NCI-H146 treated with DMSO at 0.1 percent for 48 hours (cell line): ENCODE measurements at regions not wholly inside any gene's neighbourhood (a gene's known extent, or its start where the extent isn't known, plus 50 kb on each side); places are given as distances from the start of the nearest gene placed in this dataset.
"Not testable (repeated sequence)": the region's sequence is repeated elsewhere in the genome, so short reads cannot be mapped to it uniquely, and the experiment has no call there.

Source experiments
- DNase-seq: peaks from one replicate; lab custom pipeline; 2025; ENCODE audit not compliant: unreplicated experiment; lab: John Stamatoyannopoulos, UW

GRCh38 chr7:15057272-15057671 is 154.7 kb upstream of the DGKB start:
- DNase-seq = no peak

DNA sequence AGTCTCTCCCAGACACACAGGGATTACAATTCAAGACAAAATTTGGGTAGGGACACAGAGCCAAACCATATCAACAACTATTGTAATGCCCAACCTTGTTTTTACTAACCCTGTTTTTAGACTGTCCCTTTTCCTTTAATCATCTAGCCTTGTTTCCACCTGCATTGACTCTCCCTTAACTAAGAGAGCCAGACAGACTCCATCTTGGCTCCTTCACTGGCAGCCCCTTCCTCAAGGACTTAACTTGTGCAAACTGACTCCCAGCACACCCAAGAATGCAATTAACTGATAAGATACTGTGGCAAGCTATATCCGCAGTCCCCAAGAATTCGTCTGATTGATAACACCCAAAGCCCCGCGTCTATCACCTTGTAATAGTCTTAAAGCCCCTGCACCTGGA is 151.8 kb upstream of the DGKB start:
- not testable (repeated sequence) for DNase-seq

DNA sequence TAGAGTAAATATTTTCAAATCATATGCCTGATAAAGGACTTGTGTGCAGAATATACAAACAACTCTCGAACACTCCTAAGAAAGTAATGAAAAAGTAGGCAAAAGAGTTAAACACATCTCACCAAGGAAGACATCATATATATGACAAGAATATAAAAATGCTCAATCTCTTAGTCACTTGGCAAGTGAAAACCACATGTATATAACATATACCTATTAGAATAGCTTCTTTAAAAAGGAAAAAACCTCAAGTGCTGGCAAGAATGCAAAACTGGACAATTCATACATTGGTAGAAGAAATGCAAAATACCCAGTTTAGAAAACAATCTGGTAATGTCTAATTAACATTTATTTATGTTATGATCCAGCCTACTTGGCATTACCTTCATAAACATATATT is 146.6 kb upstream of the DGKB start:
- DNase-seq = no peak

GRCh38 chr7:15046861-15047260 is 144.3 kb upstream of the DGKB start:
- no peak for DNase-seq

DNA sequence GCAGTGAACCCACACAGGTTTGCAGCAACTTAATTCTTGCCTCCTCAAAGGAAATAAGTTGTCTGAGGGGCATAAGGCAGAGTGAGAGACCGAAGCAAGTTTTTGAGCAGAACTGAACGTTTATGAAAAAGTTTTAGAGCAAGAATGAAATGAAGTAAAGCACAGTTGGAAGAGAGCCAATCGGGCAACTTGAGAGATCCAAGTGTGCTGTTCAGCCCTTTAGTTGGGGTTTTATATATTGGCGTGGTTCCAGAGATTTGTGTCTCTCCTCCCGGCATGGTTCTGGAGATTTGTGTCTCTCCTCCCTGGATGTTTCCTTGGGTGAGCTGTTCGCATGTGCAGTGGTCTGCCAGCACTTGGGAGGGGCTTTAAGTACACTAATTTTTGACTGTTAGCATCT is 141.4 kb upstream of the DGKB start:
- no peak for DNase-seq

DNA sequence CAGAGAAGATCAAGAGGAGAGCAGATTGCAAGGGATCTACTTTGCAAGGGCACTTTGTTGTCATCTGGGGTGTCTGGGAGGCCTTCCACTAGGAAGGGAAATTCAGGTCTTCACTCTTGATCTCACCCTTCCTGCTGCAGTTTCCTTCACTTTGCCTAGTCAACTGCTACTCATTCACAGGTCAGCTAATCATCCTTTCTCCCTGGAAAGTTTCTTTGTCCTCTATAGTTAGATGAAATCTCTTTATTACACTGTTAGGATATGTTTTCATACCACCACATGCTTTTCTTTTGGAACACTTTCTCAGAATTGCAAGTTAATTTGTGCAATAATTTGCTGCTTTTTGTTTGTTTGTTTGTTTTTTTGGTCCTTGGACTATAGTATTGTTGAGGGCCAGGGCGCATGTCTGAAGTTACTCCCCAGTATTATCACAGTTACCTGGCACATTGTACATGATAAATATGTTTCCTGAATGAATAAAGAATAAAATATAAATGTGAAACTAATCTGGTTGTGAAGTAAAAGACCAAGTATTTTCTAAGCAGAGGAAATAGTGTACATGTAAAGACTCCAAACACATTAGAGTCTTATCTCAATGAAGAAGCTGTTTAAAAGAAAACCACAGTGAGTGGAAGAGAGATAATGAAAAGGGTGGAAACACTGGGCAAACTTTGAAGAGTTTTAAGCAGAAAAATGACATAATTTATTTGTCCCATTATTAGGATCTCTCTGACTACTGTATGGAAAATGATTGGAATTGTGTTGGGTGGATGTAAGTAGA is 139.9 kb upstream of the DGKB start:
- no peak for DNase-seq

- DNase-seq = no peak
Observed at GRCh38 chr7:15041226-15041625, 138.7 kb upstream of the DGKB start.

DNA sequence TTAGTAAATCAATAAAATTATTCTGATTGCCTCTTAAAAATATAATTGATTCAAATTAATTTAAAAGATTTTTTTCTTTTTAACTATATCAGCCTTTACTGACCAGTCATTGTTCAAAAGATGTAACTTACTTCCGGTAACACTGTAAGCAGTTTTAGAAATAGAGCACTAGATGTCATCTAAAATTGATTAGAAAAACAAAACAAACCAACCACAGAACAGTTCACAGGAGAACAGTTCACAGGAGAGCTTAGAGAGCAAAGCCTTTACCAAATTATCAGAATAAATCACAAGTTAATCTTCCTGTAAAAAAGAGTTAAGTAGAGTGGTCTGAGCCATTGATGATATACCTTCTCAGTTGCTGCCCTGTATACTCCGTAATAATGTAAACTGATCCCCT is 133.3 kb upstream of the DGKB start:
- DNase-seq = no peak

- DNase-seq = no peak
Observed at GRCh38 chr7:15033039-15033438, 130.5 kb upstream of the DGKB start.

DNA sequence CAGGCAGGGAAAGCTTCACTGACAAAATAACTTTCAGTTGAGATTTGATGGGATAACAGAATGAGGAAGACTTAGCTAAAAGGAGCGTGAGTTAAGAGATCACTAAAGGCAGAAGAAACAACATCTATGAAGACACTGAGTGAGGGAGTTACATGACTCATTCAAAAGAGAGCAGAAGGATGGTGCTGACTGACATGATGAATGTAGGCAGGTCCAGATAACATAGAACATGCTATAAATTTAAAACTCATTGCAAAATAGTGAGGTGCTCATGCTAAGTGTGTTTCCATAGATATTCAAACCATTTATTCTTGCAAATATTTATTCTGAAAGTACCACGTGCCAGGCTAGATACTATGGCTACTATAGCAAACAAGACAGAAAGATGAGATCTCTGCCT is 116.4 kb upstream of the DGKB start:
- DNase-seq = no peak

DNA sequence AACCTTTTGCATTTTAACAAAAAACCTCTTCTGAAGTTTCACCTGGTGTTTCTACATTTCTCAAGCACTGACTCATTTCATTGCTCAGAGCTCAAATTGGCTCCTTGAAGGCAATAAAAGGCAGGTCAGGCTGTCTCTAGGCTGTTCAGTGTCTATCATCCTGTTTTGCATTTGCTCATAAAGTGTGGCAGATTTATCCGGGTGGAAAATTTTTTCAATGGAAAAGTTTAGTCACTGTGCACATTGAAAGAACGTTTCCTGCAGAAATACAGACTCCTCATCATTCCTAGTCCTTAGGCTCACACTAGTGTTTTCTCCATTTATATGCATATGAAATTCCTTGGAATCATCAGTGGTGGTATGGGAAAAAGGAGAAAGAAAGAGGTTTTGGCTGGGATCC is 114.2 kb upstream of the DGKB start:
- no peak for DNase-seq

DNA sequence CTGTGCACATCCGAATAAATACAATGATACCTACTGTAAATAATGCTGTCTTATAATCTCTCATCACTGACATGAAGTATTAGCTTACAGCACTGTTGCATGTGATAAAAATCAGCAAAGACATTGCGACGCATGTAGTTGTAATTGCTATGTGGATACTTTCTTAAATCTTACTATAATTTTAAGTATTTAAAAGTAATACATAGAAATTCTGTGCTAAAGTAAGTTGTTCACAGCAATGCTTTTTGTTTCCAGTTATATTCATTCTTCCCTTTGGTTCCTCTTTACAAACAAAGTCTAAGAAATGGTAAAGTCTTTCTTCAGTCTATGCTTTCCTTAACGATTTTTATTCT is 113.7 kb upstream of the DGKB start:
- no peak for DNase-seq

DNA sequence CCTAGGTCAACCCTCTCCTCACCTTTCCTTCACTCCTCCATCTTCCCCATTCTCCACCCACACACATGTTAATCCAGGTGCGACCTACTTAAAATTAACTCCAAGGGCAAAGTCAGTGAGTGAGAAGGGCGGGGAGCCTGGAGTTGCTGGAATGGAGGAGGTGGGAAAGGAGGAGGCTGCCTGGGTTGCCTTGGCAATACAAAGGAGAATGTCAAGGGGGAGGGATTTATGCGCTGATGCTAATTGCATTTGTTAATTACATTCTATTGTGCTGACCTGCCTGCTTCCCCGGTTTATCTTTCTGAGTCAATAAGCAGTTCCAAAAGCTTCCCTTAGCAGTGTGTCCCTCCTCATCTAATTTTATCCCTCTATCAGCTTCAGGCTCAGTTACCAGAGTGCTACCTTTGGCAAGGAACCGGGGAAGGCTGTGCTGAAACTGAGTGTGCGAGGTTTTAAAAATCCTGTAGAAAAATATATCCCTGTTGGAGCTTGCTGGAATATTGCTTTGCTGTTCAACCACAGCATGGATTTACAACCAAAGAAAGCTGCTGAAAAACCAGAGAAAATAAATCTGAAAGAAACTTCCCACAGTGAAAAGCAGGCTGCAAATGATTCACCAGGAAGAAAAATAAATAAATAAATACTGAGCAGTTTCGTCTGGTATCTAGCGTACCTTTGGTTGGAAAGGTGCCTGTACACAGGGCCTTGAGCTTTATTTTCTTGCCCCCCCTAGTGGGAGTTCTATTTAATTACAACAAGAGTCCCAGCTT is 113.2 kb upstream of the DGKB start:
- DNase-seq = peak; percentile 96

DNA sequence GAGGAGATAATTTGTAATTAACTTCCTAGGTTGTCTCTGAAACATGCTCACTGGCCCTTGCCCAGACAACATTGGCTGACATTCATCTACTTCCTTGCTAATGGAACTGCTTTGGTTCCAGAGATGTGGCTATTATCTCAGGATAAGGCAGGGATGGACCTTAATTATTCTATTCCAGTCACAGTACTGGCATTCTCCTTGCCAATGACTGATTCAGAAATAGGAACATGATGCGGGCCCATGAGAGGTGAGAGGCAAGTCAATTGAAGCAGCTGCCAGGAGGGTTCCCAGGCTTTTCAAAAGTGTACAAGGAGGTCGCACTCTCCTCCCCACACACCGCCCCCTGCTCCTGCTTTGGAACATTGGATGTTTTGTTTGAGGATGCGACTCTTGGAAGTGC is 109.6 kb upstream of the DGKB start:
- DNase-seq = no peak

- DNase-seq = no peak
Observed at GRCh38 chr7:15011289-15011688, 108.7 kb upstream of the DGKB start.

GRCh38 chr7:15007507-15007906 is 105.0 kb upstream of the DGKB start:
- DNase-seq = no peak

- DNase-seq = no peak
Observed at GRCh38 chr7:15005672-15006071, 103.1 kb upstream of the DGKB start.

DNA sequence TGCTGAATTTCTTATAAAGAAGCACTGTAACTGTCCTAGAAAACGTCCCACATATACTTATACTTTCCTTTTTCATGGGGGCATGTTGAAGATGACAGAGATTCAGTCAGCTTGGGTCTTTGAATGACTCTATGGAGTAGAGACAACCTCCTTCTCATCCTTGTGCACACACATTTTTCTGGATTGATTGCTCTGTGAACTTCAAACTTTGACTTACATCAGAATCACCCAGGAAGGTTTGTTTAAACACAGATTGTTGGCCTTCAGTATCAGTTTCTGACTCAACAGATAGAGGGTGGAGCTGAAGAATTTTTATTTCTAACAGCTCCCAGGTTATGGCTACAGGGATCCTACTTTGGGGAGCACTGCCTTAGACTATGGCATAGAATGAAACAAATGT is 97.6 kb upstream of the DGKB start:
- DNase-seq = no peak

- DNase-seq = no peak
Observed at GRCh38 chr7:14999331-14999730, 96.8 kb upstream of the DGKB start.

DNA sequence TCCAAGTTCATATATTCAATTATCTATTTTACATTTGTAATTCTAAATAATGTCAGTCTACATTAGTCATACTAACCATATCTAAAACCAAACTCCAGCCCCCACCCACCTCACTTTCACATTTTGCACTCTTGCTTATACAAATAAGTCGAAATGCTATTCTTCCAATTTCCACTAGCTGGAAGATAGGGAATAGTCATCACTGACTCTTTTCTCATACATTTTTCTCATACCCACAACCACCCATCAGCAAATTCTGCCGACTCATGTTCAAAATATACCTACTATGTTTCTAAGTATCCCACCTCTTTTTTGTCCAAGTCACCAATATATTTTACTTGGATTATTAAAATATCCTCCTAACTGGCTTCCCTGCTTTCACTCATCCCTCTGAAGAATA is 93.2 kb upstream of the DGKB start:
- DNase-seq = no peak

- no peak for DNase-seq
Observed at GRCh38 chr7:14988941-14989340, 86.4 kb upstream of the DGKB start.

DNA sequence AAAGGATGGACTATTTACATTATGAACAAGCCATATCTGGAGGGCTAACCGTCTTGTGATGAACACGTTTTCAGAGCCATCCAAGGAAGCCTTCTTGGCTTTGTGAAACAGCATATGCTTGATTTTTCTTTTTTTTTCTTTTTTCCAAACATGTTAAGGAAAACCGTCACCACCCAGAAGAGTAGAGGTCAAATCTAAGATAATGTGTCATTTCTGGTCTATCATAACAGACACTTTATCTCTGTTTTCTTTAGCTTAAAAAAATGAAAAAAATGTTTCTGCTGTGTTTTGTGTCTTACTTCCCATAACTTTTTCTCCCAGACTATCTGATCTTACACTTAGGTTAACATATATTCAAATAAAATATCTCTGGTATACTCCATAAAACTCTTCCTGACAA is 76.1 kb upstream of the DGKB start:
- DNase-seq = no peak

DNA sequence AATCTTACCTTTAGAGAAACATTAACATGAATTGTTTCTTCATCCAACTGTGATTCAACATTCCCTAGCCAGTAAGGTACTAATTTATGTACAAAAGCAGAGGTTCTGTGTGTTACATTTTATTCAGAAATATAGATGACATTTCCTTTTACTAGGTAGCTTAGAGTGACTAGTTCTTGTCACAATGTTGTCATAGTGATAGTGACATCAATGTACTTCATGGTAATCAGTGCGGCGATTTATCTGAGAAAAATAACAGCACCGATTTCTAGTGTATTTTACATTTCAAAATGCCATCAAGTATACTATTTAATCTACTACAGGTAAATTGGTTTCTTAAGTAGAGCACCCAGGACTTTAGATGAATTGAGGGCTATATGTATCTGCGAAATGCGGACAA is 72.1 kb upstream of the DGKB start:
- no peak for DNase-seq
